Neutrophil (primary cell): ENCODE measurements at regions not wholly inside any gene's neighbourhood (a gene's known extent, or its start where the extent isn't known, plus 50 kb on each side); places are given as distances from the start of the nearest gene placed in this dataset.

Source experiments
- H3K27ac ChIP-seq: fragments of 200-600 bp; sonication (generic); 2 replicates; pipeline ENCODE4 v1.5.1; 2016; ENCODE audit warnings: mild to moderate bottlenecking, moderate library complexity
- H3K27me3 ChIP-seq: fragments of 200-600 bp; sonication (generic); 2 replicates; pipeline ENCODE4 v1.6.0; 2016; ENCODE audit warnings: mild to moderate bottlenecking
- H3K36me3 ChIP-seq: fragments of 200-600 bp; sonication (generic); 2 replicates; pipeline ENCODE4 v1.5.1; 2017
- H3K4me1 ChIP-seq, 2 experiments: fragments of 200-600 bp in 1 of 2; sonication (generic) in 1 of 2; 1 replicate in 1 of 2; 2 replicates in 1 of 2; pipeline versions ENCODE4 v1.5.1 to v1.6.1; 2013 to 2016; ENCODE audit warnings: low read depth in 1 of 2, low read length in 1 of 2, mild to moderate bottlenecking in 1 of 2, moderate library complexity in 1 of 2; ENCODE audit not compliant: control insufficient read depth in 1 of 2, insufficient read depth in 1 of 2
- H3K4me3 ChIP-seq, 2 experiments: fragments of 200-600 bp in 1 of 2; sonication (generic) in 1 of 2; 1 replicate in 1 of 2; 2 replicates in 1 of 2; pipeline ENCODE4 v1.5.1; 2013 to 2016; ENCODE audit warnings: low read depth in 1 of 2, low read length in 1 of 2, mild to moderate bottlenecking in 1 of 2, moderate library complexity in 1 of 2
- H3K9me3 ChIP-seq: fragments of 200-600 bp; sonication (generic); 2 replicates; pipeline ENCODE4 v1.5.1; 2016
- TF ChIP-seq, protein P1 (sequence below): fragments of 200-600 bp; sonication (generic); IDR thresholded peaks from 2 replicates; pipeline ENCODE4 v1.5.1; 2016; ENCODE audit warnings: antibody characterized with exemption

- Histone ChIP-seq H3K4me3 (no peak overlapping the region), H3K27ac (no peak overlapping the region)
- TF ChIP-seq, protein P1, sequence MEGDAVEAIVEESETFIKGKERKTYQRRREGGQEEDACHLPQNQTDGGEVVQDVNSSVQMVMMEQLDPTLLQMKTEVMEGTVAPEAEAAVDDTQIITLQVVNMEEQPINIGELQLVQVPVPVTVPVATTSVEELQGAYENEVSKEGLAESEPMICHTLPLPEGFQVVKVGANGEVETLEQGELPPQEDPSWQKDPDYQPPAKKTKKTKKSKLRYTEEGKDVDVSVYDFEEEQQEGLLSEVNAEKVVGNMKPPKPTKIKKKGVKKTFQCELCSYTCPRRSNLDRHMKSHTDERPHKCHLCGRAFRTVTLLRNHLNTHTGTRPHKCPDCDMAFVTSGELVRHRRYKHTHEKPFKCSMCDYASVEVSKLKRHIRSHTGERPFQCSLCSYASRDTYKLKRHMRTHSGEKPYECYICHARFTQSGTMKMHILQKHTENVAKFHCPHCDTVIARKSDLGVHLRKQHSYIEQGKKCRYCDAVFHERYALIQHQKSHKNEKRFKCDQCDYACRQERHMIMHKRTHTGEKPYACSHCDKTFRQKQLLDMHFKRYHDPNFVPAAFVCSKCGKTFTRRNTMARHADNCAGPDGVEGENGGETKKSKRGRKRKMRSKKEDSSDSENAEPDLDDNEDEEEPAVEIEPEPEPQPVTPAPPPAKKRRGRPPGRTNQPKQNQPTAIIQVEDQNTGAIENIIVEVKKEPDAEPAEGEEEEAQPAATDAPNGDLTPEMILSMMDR, result no peak
These were observed 599.9 kb upstream of the IGFBP7 start for GRCh38 chr4:57710053-57710452.

GRCh38 chr4:57691370-57691769 lies 581.2 kb upstream of the IGFBP7 start:
- TF ChIP-seq, protein P1, result no peak
- Histone ChIP-seq H3K9me3 (no peaks in the 10 kb centered on the region), H3K4me1 (no peaks in the 10 kb centered on the region), H3K4me3 (no peak overlapping the region), H3K27me3 (no peaks in the 10 kb centered on the region), H3K36me3 (no peaks in the 10 kb centered on the region), H3K27ac (no peak overlapping the region)

More at GRCh38 chr4:57710053-57710452, 599.9 kb upstream of the IGFBP7 start:
- Histone ChIP-seq H3K9me3 (no peaks in the 10 kb centered on the region), H3K36me3 (no peaks in the 10 kb centered on the region), H3K27me3 (no peaks in the 10 kb centered on the region), H3K4me1 (no peaks in the 10 kb centered on the region)

- H3K4me3 ChIP-seq, result no peak overlapping the region
- TF ChIP-seq, protein P1, result no peak
- no peaks in the 10 kb centered on the region for H3K4me1 ChIP-seq
- no peaks in the 10 kb centered on the region for H3K36me3 ChIP-seq
- no peaks in the 10 kb centered on the region for H3K27me3 ChIP-seq
- no peak overlapping the region for H3K27ac ChIP-seq
- no peaks in the 10 kb centered on the region for H3K9me3 ChIP-seq
These were observed 579.6 kb upstream of the IGFBP7 start for GRCh38 chr4:57689693-57690205.

DNA sequence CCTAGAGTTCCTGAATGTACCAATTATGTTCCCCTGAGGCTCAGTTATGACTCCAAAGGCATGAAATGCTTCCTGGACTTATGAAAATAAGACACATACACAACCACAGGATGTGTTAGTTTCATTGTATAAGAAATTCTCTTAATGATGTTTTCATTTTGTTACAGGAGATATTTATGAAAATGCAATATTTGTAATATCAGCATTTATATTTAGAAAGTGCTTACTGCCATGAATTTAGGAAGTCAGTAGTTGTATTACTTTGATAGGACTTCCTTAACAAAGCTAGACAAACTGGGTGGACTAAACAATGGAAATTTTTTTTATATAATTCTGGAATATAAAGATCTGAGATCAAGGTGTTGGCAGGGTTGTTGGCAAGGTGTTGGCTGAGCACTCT lies 572.1 kb upstream of the IGFBP7 start:
- Histone ChIP-seq H3K9me3 (no peaks in the 10 kb centered on the region), H3K27me3 (no peaks in the 10 kb centered on the region), H3K27ac (no peak overlapping the region), H3K4me1 (no peaks in the 10 kb centered on the region), H3K36me3 (no peaks in the 10 kb centered on the region), H3K4me3 (no peak overlapping the region)
- TF ChIP-seq, protein P1, result no peak

DNA sequence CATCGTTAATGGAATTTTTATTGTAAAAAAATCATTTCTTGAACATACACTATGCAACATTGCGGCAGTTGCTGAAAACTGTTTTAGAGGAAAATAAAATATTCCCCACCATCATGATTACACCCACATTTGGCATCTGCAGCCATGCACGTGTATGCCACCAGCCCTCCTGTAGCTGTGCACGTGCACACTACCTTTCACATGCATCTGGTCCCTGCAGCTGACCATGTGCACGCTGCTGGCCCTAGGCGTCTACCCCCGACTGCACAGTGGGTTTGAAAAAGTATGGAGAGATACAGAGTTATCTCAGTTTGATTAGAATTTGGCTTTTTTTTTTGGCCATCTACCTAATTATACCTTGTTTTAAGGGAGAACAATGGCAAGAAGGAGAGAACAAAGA lies 569.8 kb upstream of the IGFBP7 start:
- H3K27me3 ChIP-seq, result no peaks in the 10 kb centered on the region
- no peaks in the 10 kb centered on the region for H3K9me3 ChIP-seq
- H3K36me3 ChIP-seq, result no peaks in the 10 kb centered on the region
- TF ChIP-seq, protein P1, result no peak
- no peak overlapping the region for H3K27ac ChIP-seq
- no peaks in the 10 kb centered on the region for H3K4me1 ChIP-seq
- H3K4me3 ChIP-seq, result no peak overlapping the region

GRCh38 chr4:57676394-57676793 lies 566.2 kb upstream of the IGFBP7 start:
- no peaks in the 10 kb centered on the region for H3K36me3 ChIP-seq
- TF ChIP-seq, protein P1, result no peak
- H3K4me3 ChIP-seq, result no peak overlapping the region
- H3K27me3 ChIP-seq, result no peaks in the 10 kb centered on the region
- H3K4me1 ChIP-seq, result no peaks in the 10 kb centered on the region
- no peaks in the 10 kb centered on the region for H3K9me3 ChIP-seq
- H3K27ac ChIP-seq, result no peak overlapping the region
